Raji (cell line): ENCODE measurements at regions not wholly inside any gene's neighbourhood (a gene's known extent, or its start where the extent isn't known, plus 50 kb on each side); places are given as distances from the start of the nearest gene placed in this dataset.

Experiments
- POLR2A ChIP-seq: IDR thresholded peaks from 2 replicates; pipeline ENCODE4 v1.6.1; 2011; ENCODE audit warnings: low read depth, low read length, control low read depth; ENCODE audit not compliant: insufficient read depth

DNA sequence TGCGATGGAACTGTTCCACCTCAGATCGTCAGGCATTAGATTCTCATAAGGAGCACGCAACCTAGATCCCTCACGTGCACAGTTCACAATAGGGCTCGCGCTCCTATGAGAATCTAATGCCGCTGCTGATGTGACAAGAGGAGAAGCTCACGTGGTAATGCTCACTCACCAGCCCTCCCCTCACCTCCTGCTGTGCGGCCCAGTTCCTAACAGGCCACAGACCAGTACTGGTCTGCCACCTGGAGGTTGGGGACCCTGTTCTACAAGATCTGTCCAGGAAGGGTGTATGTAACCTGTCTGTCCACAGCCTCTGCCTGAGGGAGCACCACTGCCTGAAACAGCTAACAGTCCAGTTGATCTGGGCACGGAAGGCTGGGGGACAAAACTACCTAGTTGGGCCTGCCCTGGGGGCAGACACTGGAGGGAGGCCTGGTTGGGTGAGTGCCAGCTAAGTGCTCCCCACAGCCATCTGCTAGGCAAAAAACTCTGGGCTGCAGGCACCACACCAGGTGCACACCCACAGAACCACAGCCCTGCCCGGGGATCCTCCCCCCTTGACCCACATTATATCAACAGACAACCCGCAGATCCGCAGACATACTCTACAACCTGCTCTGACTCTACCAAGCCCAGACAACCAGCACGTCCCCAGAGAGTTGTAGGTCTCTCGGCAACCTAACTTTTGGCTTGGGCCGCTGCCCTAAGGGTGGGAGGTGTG is 80.7 kb downstream of the TBC1D28 start:
- TF ChIP-seq POLR2A: 0 out of 2 replicates have a peak, but pooled peaks have one; percentile 22

DNA sequence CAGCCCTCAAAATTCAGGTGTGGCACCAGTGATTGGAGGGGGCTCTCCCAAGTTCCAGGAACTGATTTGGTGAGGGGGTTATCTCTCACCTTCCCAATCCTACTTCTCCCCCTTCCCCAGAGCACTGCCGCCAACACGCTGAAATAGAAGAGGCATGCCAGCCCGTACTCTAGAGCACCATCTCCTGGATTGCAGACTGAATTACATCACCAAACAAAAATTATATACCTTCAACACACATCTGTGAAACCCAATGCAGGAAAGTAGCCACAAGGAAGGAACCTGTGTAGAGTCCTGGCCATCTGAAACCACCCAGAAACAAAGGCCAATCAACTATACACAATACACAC is 80.1 kb downstream of the TBC1D28 start:
- peak; percentile 17; the same call in 1 of the 2 replicates for TF ChIP-seq POLR2A
